ENCODE measurements at regions not wholly inside any gene's neighbourhood (a gene's known extent, or its start where the extent isn't known, plus 50 kb on each side); places are given as distances from the start of the nearest gene placed in this dataset.
A peak's percentile ranks its signal among the peaks of the same experiment; 100 is the strongest.

GRCh38 chr4:106603471-106603870, 234.9 kb upstream of the GIMD1 start (continued):
- TF ChIP-seq ZNF692 (tag by site-specific recombination; IDR thresholded peaks at IDR 0.05): no peak
- TF ChIP-seq ZNF362 (tag by site-specific recombination; IDR thresholded peaks at IDR 0.05): no peak
- no peak for TF ChIP-seq ZNF302 (tag by site-specific recombination; IDR thresholded peaks at IDR 0.05; ENCODE audit: low read depth)
- TF ChIP-seq REST (tag by site-specific recombination; IDR thresholded peaks at IDR 0.05): no peak
- no peak for TF ChIP-seq SCRT1 (tag by site-specific recombination; IDR thresholded peaks at IDR 0.05; ENCODE audit: borderline replicate concordance)
- TF ChIP-seq ZFP37 (tag by site-specific recombination; IDR thresholded peaks at IDR 0.05): no peak
- no peak for TF ChIP-seq ZNF660 (tag by site-specific recombination; IDR thresholded peaks at IDR 0.05)
- TF ChIP-seq ZNF830 (tag by site-specific recombination; IDR thresholded peaks at IDR 0.05; ENCODE audit: low read depth): no peak
- TF ChIP-seq CTCF (tag by site-specific recombination; IDR thresholded peaks at IDR 0.05): no peak
- no peak for TF ChIP-seq ZNF521 (tag by site-specific recombination; IDR thresholded peaks at IDR 0.05)
- no peak for TF ChIP-seq ZNF558 (tag by site-specific recombination; IDR thresholded peaks at IDR 0.05)

GRCh38 chr4:106602711-106603110, 234.1 kb upstream of the GIMD1 start:
- CTCF ChIA-PET: no interaction called here
- POLR2A ChIA-PET: no interaction called here

GRCh38 chr4:106601519-106601918, 232.9 kb upstream of the GIMD1 start:
- POLR2A ChIA-PET: no interaction called here
- CTCF ChIA-PET: no interaction called here
- no peaks in the 10 kb centered on the region for H3K9me3 ChIP-seq (ENCODE audit: control insufficient read depth, insufficient read depth, low read depth, low read length)
- H3K4me1 ChIP-seq (ENCODE audit: control insufficient read depth, insufficient read depth, low read length): no peaks in the 10 kb centered on the region
- H3K27ac ChIP-seq (ENCODE audit: extremely low read depth, low read depth, low read length): no peak overlapping the region
- H3K36me3 ChIP-seq (ENCODE audit: control insufficient read depth in 2 of 2, insufficient read depth in 1 of 2, low read length in 2 of 2): no peaks in the 10 kb centered on the region
- no peak overlapping the region for H3K4me3 ChIP-seq (ENCODE audit: low read depth, low read length)
- TF ChIP-seq ZXDB (tag by site-specific recombination; IDR thresholded peaks at IDR 0.05) (peak; percentile 30; the same call in 1 of the 2 replicates), PRDM6 (tag by site-specific recombination; IDR thresholded peaks at IDR 0.05) (peak; percentile 82), HOXD13 (CRISPR knock-in tag; IDR thresholded peaks at IDR 0.05; ENCODE audit: borderline replicate concordance) (0 out of 2 replicates have a peak, but pooled peaks have one; percentile 48), ZNF660 (tag by site-specific recombination; IDR thresholded peaks at IDR 0.05) (no peak), PRDM4 (tag by site-specific recombination; IDR thresholded peaks at IDR 0.05) (0 out of 2 replicates have a peak, but pooled peaks have one; percentile 26), ZNF398 (tag by site-specific recombination; IDR thresholded peaks at IDR 0.05) (peak; percentile 32; the same call in 1 of the 2 replicates), FEZF1 (tag by site-specific recombination; IDR thresholded peaks at IDR 0.05) (peak; percentile 72), WT1 (tag by site-specific recombination; IDR thresholded peaks at IDR 0.05) (no peak)

More at GRCh38 chr4:106602711-106603110, 234.1 kb upstream of the GIMD1 start:
- Histone ChIP-seq H3K4me3 (ENCODE audit: low read depth, low read length) (no peak overlapping the region), H3K36me3 (ENCODE audit: control insufficient read depth in 2 of 2, insufficient read depth in 1 of 2, low read length in 2 of 2) (no peaks in the 10 kb centered on the region), H3K9me3 (ENCODE audit: control insufficient read depth, insufficient read depth, low read depth, low read length) (no peaks in the 10 kb centered on the region), H3K4me1 (ENCODE audit: control insufficient read depth, insufficient read depth, low read length) (no peaks in the 10 kb centered on the region), H3K27ac (ENCODE audit: extremely low read depth, low read depth, low read length) (no peak overlapping the region)
- no peak for TF ChIP-seq ZNF416 (tag by site-specific recombination; IDR thresholded peaks at IDR 0.05)
- no peak for TF ChIP-seq ZBTB1 (tag by site-specific recombination; IDR thresholded peaks at IDR 0.05)
